GM12874 (cell line): ENCODE measurements at regions not wholly inside any gene's neighbourhood (a gene's known extent, or its start where the extent isn't known, plus 50 kb on each side); places are given as distances from the start of the nearest gene placed in this dataset.

Source experiments
- TF ChIP-seq, protein P1 (sequence below): IDR thresholded peaks from 2 replicates; pipeline ENCODE4 v1.5.1; 2011; ENCODE audit warnings: low read depth, mild to moderate bottlenecking, control low read depth, low read length, moderate library complexity; ENCODE audit not compliant: insufficient read depth

DNA sequence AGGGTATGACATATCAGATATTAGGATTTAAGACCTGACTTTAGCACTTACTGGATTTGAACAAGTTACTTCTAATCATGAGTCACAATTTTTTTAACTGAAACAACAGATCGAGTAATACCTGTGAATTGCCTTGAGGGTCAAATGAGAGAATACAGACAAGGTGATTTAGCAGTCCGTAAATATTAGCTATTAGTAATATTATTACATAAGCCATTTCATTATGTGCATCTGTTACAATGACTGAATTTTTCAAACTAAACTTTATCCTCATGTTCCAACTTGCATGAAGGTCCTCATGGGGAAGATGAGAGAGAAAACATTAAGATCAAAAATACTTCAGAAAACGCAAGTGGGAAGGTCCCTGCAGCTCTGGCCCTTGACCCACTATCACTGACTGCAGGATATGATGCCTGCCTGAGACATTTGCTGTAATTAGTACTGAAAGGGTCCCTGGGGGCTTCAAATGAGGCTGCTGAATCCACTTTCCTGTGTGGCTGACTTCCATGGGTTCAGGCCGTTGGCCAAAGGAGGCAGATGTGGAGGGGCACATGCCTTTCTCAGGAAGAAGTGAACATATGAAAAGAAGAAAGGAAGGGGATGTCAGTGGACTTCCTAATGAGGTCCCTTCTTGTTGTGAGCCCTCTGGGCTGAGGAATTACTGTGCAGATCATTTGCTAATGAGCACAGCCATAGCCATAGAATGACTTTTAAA lies 441.7 kb downstream of the CDH11 start:
- TF ChIP-seq, protein P1, sequence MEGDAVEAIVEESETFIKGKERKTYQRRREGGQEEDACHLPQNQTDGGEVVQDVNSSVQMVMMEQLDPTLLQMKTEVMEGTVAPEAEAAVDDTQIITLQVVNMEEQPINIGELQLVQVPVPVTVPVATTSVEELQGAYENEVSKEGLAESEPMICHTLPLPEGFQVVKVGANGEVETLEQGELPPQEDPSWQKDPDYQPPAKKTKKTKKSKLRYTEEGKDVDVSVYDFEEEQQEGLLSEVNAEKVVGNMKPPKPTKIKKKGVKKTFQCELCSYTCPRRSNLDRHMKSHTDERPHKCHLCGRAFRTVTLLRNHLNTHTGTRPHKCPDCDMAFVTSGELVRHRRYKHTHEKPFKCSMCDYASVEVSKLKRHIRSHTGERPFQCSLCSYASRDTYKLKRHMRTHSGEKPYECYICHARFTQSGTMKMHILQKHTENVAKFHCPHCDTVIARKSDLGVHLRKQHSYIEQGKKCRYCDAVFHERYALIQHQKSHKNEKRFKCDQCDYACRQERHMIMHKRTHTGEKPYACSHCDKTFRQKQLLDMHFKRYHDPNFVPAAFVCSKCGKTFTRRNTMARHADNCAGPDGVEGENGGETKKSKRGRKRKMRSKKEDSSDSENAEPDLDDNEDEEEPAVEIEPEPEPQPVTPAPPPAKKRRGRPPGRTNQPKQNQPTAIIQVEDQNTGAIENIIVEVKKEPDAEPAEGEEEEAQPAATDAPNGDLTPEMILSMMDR: no peak

DNA sequence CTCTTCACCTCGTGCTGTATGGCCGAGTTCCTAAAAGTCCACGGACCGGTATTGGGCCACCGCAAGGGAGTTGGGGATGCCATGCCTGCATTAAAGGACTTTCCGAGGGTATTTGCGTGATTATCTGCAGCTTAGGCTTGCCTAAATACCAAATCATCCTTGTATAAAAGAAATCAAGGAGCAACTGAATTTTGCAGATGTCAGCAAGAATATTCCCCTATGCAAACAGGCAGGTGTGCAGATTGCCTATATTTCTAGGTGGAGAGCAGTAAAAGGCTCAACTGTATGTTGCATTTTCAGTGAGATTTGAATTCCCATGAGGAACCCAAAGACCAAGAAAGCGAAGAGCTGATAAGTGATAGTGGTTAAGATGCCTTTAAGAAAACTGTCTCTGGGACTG lies 452.3 kb downstream of the CDH11 start:
- TF ChIP-seq, protein P1: no peak

DNA sequence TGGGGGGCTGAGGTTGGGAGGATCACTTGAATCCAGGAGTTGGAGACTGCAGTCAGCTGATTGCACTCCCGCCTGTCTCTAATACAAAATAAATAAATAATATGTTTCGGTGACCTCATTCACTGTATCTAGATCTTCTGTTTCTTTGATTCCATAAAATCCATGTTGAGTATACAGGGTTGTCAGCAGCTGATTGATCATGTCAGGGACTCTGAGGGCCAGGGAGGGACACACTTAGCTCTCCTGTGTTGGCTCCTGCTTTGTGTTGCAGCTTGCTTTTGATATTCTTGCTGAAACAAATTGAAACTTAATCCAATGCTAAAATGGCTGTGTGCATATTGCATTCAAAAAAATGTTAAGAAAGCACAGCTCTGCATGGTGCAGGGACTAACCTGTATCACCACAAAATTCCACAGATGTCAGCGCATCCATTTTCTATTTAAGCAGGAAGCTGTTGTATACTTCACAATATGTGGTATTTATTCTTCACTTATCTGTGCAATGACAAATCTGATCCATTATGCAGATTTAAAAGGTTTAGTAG lies 454.5 kb downstream of the CDH11 start:
- TF ChIP-seq, protein P1: no peak

- TF ChIP-seq, protein P1: no peak
Observed at GRCh38 chr16:64659866-64660265, 462.0 kb downstream of the CDH11 start.

DNA sequence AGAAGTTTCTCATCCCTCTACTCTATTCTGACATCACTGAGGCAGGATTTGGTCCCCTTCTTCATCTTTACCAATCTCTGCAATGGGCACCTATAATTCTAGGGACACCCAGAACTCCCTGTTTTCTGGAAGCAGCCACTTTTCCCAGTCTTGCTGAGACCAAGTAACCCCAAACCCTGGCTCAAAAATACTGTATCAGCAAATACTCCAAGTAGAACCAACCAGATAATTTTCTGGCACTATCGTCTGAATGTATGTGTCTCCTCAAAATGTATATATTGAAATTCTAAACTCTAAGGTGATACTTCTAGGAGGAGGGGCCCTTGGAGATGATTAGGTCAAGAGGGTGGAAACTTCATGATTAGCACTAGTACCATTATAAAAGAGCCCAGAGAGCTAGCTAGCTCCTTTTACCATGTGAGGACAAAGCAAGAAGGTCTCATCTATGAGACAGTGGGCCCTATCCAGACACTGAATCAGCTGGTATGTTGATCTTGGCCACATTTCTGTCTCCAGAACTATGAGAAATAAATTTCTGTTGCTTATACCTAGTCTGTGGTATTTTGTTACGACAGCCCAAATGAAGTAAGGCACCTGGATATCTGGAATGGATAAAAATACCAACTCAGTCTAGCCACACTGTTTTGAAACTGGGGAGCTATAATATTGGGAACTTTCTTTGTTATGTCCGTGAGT lies 464.4 kb downstream of the CDH11 start:
- TF ChIP-seq, protein P1: no peak

GRCh38 chr16:64656471-64656870 lies 465.4 kb downstream of the CDH11 start:
- TF ChIP-seq, protein P1: no peak

DNA sequence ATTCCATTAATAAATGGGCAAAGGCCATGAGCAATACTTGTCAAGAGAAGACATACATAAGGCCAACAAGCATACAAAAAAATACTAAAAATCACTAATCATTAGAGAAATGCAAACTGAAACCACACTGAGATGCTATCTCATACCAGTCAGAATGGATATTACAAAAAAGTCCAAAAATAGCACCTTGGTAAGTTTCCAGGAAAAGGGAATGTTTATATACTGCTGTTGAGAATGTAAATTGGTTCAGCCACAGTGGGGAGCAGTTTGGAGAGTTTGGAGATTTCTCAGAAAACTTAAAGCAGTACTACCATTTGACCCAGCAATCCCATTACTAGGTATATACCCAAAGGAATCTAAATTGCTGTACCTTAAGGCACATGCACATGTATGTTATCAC lies 467.7 kb downstream of the CDH11 start:
- TF ChIP-seq, protein P1: no peak
